ENCODE measurements at regions not wholly inside any gene's neighbourhood (a gene's known extent, or its start where the extent isn't known, plus 50 kb on each side); places are given as distances from the start of the nearest gene placed in this dataset.

GRCh38 chr4:24150034-24150433 lies 260.2 kb upstream of the PPARGC1A start:
- no peaks in the 10 kb centered on the region for H3K36me3 ChIP-seq (ENCODE audit: control insufficient read depth, insufficient read depth, low read length)
- ChIA-PET CTCF (ENCODE audit: low intra/inter-chr PET ratio) (no interaction called here), POLR2A (interaction anchor here (0.7 kb wide), 1 partner anchor 666 kb away, joined by 3 read pairs; no protein-coding TSS in a partner anchor)
- in situ Hi-C loops (cut with MboI) = no loop called here
- H3K9me3 ChIP-seq (replicated peaks; ENCODE audit: control insufficient read depth, insufficient read depth, low read depth, low read length) = no peaks in the 10 kb centered on the region
- FAIRE-seq (no peak), DNase-seq (ENCODE audit: extremely low read depth in 1 of 4, low spot score in 3 of 4) (no peak), ATAC-seq (no peak)
- intact Hi-C loops (cut with micrococcal nuclease) = no loop called here
- H4K20me1 ChIP-seq (replicated peaks; ENCODE audit: control insufficient read depth, insufficient read depth, low read length) = no peaks in the 10 kb centered on the region
- BruUV-seq (replicated peaks) = no TSS peak
- H3K9ac ChIP-seq (ENCODE audit: insufficient read depth in 1 of 2, low read depth in 2 of 2, low read length in 2 of 2) = no peak overlapping the region
- H2AFZ ChIP-seq (ENCODE audit: low read depth, low read length) = no peak overlapping the region
- H3K4me1 ChIP-seq (replicated peaks in 1 of 2; ENCODE audit: control insufficient read depth in 2 of 2, insufficient read depth in 2 of 2, low read length in 2 of 2) = no peaks in the 10 kb centered on the region
- no peaks in the 10 kb centered on the region for H3K27me3 ChIP-seq (ENCODE audit: control insufficient read depth in 2 of 2, insufficient read depth in 2 of 2, low read length in 2 of 2)
- no peak overlapping the region for H3K4me2 ChIP-seq (ENCODE audit: insufficient read depth, low read length)
- no peaks in the 10 kb centered on the region for H3K9me1 ChIP-seq (ENCODE audit: control insufficient read depth, insufficient read depth, low read length)
- WGBS (ENCODE audit: insufficient coverage, low coverage, missing lambda C conversion rate) = 0% methylated on average over 3 of the region's 3 CpGs
- no peak overlapping the region for H3K4me3 ChIP-seq
- H3K27ac ChIP-seq (ENCODE audit: extremely low read depth, low read depth, low read length) = no peak overlapping the region
- no peaks in the 10 kb centered on the region for H3K79me2 ChIP-seq (ENCODE audit: control insufficient read depth, insufficient read depth, low read length)
- TF ChIP-seq KDM1A (IDR thresholded peaks at IDR 0.05) = no peak
- no peak for TF ChIP-seq ZFPM2 (CRISPR knock-in tag; IDR thresholded peaks at IDR 0.05)
- no peak for TF ChIP-seq POLR3G (IDR thresholded peaks at IDR 0.05; ENCODE audit: extremely low read depth, insufficient read length, insufficient replicate concordance)
- TF ChIP-seq ZNF124 (CRISPR knock-in tag; IDR thresholded peaks at IDR 0.05) = no peak
- no peak for TF ChIP-seq YY1 (IDR thresholded peaks at IDR 0.05; ENCODE audit: borderline replicate concordance in 1 of 3, control insufficient read depth in 1 of 3, extremely low read depth in 1 of 3, insufficient read depth in 3 of 3, insufficient read length in 1 of 3, insufficient replicate concordance in 2 of 3, low read depth in 1 of 3, low read length in 2 of 3)
- TF ChIP-seq ZMIZ1 (IDR thresholded peaks at IDR 0.05; ENCODE audit: low read depth in 2 of 2, low read length in 2 of 2) = no peak
- no peak for TF ChIP-seq CXXC5 (CRISPR knock-in tag; IDR thresholded peaks at IDR 0.05)
- no peak for TF ChIP-seq CHD2 (IDR thresholded peaks at IDR 0.05; ENCODE audit: low read depth, low read length)
- TF ChIP-seq PKNOX1 (IDR thresholded peaks at IDR 0.05) = no peak
- no peak for TF ChIP-seq STAT6 (CRISPR knock-in tag; IDR thresholded peaks at IDR 0.05)
- no peak for TF ChIP-seq CREB3L1 (IDR thresholded peaks at IDR 0.05; ENCODE audit: borderline replicate concordance, low read depth)
- no peak for TF ChIP-seq TRIM24 (IDR thresholded peaks at IDR 0.05)
- TF ChIP-seq RBM15 (IDR thresholded peaks at IDR 0.05; ENCODE audit: insufficient read depth, low read length) = no peak
- no peak for TF ChIP-seq FOS (IDR thresholded peaks at IDR 0.05; ENCODE audit: extremely low read depth, insufficient read length)
- no peak for TF ChIP-seq PHF8 (IDR thresholded peaks at IDR 0.05; ENCODE audit: borderline replicate concordance, low read length)
